NB4 (cell line): ENCODE measurements at regions not wholly inside any gene's neighbourhood (a gene's known extent, or its start where the extent isn't known, plus 50 kb on each side); places are given as distances from the start of the nearest gene placed in this dataset.

ENCODE experiments used
- CTCF ChIP-seq: IDR thresholded peaks from one replicate; pipeline ENCODE4 v1.5.1; 2012; ENCODE audit warnings: low read depth, low read length
- POLR2A ChIP-seq: IDR thresholded peaks from 2 replicates; pipeline ENCODE4 v1.6.1; 2011; ENCODE audit warnings: mild to moderate bottlenecking; ENCODE audit not compliant: insufficient read length; ENCODE audit errors: extremely low read depth
- TF ChIP-seq, protein P1 (sequence below): IDR thresholded peaks from 2 replicates; pipeline ENCODE4 v1.6.1; 2011; ENCODE audit warnings: low read depth, low read length

- TF ChIP-seq CTCF (no peak), POLR2A (no peak)
- TF ChIP-seq, protein P1, sequence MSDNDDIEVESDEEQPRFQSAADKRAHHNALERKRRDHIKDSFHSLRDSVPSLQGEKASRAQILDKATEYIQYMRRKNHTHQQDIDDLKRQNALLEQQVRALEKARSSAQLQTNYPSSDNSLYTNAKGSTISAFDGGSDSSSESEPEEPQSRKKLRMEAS = peak; percentile 10; the same call in 1 of the 2 replicates
Measured at GRCh38 chr3:145620002-145620401, 541.0 kb downstream of the PLOD2 start.
